ENCODE measurements at regions not wholly inside any gene's neighbourhood (a gene's known extent, or its start where the extent isn't known, plus 50 kb on each side); places are given as distances from the start of the nearest gene placed in this dataset.

GRCh38 chr16:54719624-54720023, 211.0 kb upstream of the IRX5 start:
- TF ChIP-seq YY1 (IDR thresholded peaks at IDR 0.05; ENCODE audit: insufficient read depth, insufficient read length) (no peak), ZNF274 (IDR thresholded peaks at IDR 0.05; ENCODE audit: low read depth, low read length) (no peak)

Data from NT2/D1 (cell line).